C4-2B (cell line): ENCODE measurements at regions not wholly inside any gene's neighbourhood (a gene's known extent, or its start where the extent isn't known, plus 50 kb on each side); places are given as distances from the start of the nearest gene placed in this dataset.

Source experiments
- H3K27ac ChIP-seq: fragments of 450-650 bp; 2 replicates; pipeline ENCODE4 v1.5.1; 2017
- ZFX ChIP-seq: fragments of 450-650 bp; IDR thresholded peaks from 2 replicates; pipeline ENCODE4 v1.6.1; 2017
- TF ChIP-seq, protein P1 (sequence below): fragments of 450-650 bp; conservative IDR thresholded peaks from 2 replicates; pipeline ENCODE4 v1.5.1; 2017; ENCODE audit warnings: mild to moderate bottlenecking

DNA sequence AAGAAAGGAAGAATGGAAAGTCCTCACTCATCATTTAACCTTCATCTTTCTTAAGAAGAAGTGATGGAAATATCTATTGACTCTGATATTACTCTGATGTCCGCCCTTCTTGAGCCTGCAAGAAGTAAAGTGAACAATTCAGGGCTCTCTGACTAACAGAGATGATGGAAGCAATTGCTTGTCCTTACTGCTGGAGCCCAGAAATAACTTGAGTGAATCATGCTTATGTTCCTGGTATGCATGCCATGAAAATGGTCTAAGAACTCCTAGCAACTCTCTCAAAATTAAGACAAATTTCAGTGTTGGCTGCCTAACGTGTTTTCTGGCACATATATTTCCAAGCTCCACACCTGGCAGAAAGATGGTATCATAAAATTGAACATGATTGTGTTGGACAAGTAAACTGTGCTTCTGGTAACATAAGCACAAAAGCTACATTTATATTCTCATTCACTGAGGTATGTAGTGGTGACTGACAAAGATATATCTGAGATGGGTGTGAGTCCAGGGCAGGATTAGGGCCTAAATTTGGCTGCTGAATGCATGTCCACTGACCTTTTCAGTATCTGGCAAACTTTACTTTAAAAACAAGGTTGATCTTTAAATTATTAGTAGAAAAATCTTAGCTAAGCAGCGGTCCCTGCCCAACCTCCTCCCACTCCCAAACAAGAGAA lies 109.2 kb upstream of the OTUD4 start:
- no peak overlapping the region for H3K27ac ChIP-seq
- no peak for TF ChIP-seq ZFX
- TF ChIP-seq, protein P1, sequence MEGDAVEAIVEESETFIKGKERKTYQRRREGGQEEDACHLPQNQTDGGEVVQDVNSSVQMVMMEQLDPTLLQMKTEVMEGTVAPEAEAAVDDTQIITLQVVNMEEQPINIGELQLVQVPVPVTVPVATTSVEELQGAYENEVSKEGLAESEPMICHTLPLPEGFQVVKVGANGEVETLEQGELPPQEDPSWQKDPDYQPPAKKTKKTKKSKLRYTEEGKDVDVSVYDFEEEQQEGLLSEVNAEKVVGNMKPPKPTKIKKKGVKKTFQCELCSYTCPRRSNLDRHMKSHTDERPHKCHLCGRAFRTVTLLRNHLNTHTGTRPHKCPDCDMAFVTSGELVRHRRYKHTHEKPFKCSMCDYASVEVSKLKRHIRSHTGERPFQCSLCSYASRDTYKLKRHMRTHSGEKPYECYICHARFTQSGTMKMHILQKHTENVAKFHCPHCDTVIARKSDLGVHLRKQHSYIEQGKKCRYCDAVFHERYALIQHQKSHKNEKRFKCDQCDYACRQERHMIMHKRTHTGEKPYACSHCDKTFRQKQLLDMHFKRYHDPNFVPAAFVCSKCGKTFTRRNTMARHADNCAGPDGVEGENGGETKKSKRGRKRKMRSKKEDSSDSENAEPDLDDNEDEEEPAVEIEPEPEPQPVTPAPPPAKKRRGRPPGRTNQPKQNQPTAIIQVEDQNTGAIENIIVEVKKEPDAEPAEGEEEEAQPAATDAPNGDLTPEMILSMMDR, result no peak

DNA sequence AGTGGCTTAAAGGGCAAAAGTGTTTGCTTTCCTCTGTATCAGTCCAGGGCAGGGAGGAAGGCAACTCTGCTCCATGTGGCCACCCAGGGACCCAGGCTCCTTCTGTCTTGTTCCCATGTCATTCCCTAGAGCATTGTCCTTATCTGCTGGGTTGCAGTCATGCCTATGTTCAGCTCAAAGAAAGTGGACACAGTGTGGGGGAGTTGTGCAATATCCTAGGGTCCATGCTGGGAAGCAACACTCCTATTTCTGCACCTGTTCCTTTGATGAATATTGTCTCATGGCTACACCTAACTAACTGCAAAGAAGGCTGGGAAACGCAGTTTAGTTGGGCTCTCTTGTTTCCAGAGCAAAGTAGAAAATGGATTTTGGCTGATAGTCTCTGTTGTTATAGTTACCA lies 107.0 kb upstream of the OTUD4 start:
- H3K27ac ChIP-seq, result no peak overlapping the region
- TF ChIP-seq, protein P1, result no peak
- TF ChIP-seq ZFX, result no peak

DNA sequence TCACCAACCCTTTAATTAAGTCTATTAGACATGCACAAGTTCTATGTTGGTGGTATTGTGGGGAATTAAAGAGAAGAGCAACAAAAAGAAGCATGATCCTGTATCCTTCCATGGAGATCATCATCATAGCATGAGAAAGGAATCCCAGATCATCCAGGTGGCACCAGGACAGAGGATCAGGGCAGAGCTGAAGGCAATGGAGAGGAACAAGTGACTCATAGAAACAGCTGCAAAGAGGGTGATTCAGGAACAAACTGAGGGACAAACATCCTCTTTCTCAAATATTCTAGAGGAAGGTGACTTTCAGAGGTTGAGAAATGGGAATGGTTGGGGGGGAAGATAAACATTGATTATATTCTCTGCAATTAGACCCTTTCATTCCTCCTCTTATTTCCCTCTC lies 105.5 kb upstream of the OTUD4 start:
- TF ChIP-seq ZFX, result no peak
- TF ChIP-seq, protein P1, result no peak

DNA sequence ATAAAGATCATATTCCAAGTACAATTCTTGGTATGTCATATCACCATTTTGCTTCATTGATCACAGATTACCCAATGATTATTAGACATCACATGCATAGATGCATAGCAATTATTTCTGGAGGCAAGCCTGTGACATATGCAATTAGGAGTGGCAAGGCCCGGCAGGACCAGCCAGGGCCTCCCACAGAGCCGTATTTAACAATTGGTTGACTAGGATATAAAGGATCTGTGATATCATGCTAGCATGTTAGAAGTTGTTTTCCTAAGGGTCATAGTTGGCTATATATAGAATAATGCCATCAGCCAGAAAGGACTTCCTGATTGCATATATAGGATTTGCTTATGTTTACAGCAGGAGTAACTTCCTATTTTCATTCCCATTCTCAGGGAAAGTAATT lies 103.5 kb upstream of the OTUD4 start:
- TF ChIP-seq, protein P1, result no peak
- TF ChIP-seq ZFX, result no peak
- H3K27ac ChIP-seq, result no peak overlapping the region

More for the DNA sequence above, 105.5 kb upstream of the OTUD4 start:
- no peak overlapping the region for H3K27ac ChIP-seq

DNA sequence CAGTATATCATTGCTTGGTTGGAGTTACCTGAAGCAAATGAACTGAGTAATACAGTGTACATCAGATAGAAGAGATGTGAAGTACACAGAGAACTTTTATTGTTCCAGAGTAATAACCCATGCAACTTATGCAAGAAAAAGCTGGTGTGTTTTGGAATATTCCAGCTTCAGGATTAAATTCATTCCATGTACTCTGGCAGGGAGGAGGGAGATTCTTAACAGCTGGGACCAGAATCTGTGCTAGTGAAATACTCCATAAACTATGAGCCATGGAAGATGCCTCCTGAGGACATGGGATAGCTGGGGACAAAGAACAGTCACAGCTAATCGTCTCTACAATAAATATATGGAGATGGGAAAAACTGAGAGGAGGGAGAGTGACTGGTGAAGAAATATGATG lies 101.6 kb upstream of the OTUD4 start:
- no peak overlapping the region for H3K27ac ChIP-seq
- TF ChIP-seq ZFX, result no peak
- TF ChIP-seq, protein P1, result no peak

DNA sequence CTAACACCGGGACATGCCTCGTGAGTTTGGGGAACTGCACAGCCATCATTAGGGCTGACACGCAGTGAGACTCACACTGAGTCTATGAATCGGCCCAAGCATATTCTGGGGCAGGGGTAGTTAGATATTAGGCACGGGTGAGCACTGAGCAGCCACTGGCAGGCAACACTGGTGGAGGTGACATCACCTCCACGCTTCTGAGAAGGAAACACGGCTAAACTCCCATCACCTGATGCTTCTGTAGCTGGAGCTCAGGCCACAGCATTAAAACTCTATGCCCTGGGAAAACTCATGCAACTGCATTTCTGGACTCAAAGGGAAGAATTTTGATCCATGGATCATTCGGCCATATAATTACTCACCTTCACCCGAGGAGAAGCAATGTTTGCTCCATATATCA lies 100.8 kb upstream of the OTUD4 start:
- TF ChIP-seq, protein P1, result no peak
- TF ChIP-seq ZFX, result no peak
- no peak overlapping the region for H3K27ac ChIP-seq

DNA sequence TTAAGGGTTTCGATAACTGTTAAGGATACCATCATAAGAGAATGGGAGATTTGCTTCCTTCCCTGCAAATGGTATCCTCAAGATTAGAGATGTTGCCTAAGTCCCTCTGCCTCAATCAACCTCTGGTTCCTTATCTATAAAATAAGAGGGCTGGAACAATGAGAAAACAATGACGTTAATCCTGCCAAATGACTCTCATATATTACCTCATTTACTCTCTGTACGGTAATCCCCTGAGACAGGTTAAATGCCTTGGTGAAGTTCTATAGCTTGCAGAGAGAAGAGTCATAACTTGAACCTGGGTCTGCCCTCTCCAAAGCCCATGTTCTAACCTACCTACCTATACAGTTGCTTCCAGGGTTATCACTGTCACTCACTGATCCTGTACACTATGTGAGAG lies 100.2 kb upstream of the OTUD4 start:
- H3K27ac ChIP-seq, result no peak overlapping the region
- TF ChIP-seq, protein P1, result no peak
- no peak for TF ChIP-seq ZFX
